ENCODE measurements at regions not wholly inside any gene's neighbourhood (a gene's known extent, or its start where the extent isn't known, plus 50 kb on each side); places are given as distances from the start of the nearest gene placed in this dataset.

DNA sequence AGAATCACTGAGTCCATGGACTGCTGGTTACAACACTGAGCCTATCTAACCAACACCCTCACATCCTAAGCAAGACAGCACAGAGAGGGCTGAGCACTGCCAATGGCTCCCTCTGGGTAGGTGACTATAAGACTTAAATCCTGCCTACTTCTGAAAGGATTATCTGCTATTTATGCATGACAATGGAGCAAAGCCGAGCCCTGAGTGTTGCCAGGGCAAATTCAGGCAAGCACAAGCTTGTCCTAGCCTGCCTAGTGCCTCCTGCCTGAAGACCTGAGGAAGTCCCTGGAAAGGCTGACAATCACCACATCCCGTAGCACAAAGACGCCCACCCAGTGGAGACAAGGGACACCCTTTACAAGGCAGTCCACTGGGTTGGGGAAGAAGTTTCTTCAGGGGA lies 129.7 kb downstream of the OSR1 start:
- TF ChIP-seq, protein P1, sequence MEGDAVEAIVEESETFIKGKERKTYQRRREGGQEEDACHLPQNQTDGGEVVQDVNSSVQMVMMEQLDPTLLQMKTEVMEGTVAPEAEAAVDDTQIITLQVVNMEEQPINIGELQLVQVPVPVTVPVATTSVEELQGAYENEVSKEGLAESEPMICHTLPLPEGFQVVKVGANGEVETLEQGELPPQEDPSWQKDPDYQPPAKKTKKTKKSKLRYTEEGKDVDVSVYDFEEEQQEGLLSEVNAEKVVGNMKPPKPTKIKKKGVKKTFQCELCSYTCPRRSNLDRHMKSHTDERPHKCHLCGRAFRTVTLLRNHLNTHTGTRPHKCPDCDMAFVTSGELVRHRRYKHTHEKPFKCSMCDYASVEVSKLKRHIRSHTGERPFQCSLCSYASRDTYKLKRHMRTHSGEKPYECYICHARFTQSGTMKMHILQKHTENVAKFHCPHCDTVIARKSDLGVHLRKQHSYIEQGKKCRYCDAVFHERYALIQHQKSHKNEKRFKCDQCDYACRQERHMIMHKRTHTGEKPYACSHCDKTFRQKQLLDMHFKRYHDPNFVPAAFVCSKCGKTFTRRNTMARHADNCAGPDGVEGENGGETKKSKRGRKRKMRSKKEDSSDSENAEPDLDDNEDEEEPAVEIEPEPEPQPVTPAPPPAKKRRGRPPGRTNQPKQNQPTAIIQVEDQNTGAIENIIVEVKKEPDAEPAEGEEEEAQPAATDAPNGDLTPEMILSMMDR (IDR thresholded peaks at IDR 0.05), result no peak
- TF ChIP-seq EP300 (IDR thresholded peaks at IDR 0.05) (no peak), POLR2A (IDR thresholded peaks at IDR 0.05) (no peak), POLR2AphosphoS5 (IDR thresholded peaks at IDR 0.05) (no peak)

All from suprapubic skin (tissue), 4 donors.